Uterus (tissue), 2 donors: ENCODE measurements at regions not wholly inside any gene's neighbourhood (a gene's known extent, or its start where the extent isn't known, plus 50 kb on each side); places are given as distances from the start of the nearest gene placed in this dataset.

Source experiments
- CTCF ChIP-seq, 4 experiments: fragments of 200-600 bp in 2 of 4; fragments of 450-650 bp in 2 of 4; sonication (generic) in 2 of 4; IDR thresholded peaks; one replicate each; pipeline ENCODE4 v1.5.1; 2016 to 2019; ENCODE audit warnings: antibody characterized with exemption in 4 of 4, mild to moderate bottlenecking in 2 of 4, moderate library complexity in 1 of 4
- POLR2A ChIP-seq, 2 donors: fragments of 450-650 bp; IDR thresholded peaks; one replicate each; pipeline ENCODE4 v1.6.1; 2016; ENCODE audit warnings: antibody characterized with exemption in 2 of 2, mild to moderate bottlenecking in 1 of 2, moderate library complexity in 1 of 2

GRCh38 chr6:125444006-125444923, 142.5 kb upstream of the HDDC2 start:
- TF ChIP-seq CTCF (IDR thresholded peaks at IDR 0.05) (no peak), POLR2A (IDR thresholded peaks at IDR 0.05) (no peak)
